Stimulated activated effector memory CD8-positive, alpha-beta T cell treated with anti-CD3 and anti-CD28 coated beads, Interleukin-12 subunit alpha, Interleukin-12 subunit beta, amount 100 ng/mL, for 72 hours (primary cell): ENCODE measurements at regions not wholly inside any gene's neighbourhood (a gene's known extent, or its start where the extent isn't known, plus 50 kb on each side); places are given as distances from the start of the nearest gene placed in this dataset.

Experiments
- ATAC-seq: fragments of 150-1000 bp; cut with Tn5 transposase; 2 replicates; pipeline ENCODE4 v1.10.0; 2021
- DNase-seq, 2 donors: peaks; one replicate each; pipeline ENCODE4 v3.0.0; 2021 to 2022; ENCODE audit warnings: low spot score in 2 of 2
- H3K27ac Mint-ChIP-seq: one replicate; pipeline ENCODE4 v1.8.0; 2022; ENCODE audit warnings: mild to moderate bottlenecking, mixed read lengths
- H3K36me3 Mint-ChIP-seq: one replicate; pipeline ENCODE4 v1.8.0; 2022; ENCODE audit warnings: mild to moderate bottlenecking, mixed read lengths
- H3K4me1 Mint-ChIP-seq: one replicate; pipeline ENCODE4 v1.8.0; 2022; ENCODE audit warnings: mixed read lengths
- H3K4me3 Mint-ChIP-seq: one replicate; pipeline ENCODE4 v1.8.0; 2022; ENCODE audit warnings: mild to moderate bottlenecking, mixed read lengths
- H3K9me3 Mint-ChIP-seq: one replicate; pipeline ENCODE4 v1.8.0; 2022; ENCODE audit warnings: mixed read lengths

- H3K27ac Mint-ChIP-seq: no peak overlapping the region
- no peak for DNase-seq
- no peaks in the 10 kb centered on the region for H3K9me3 Mint-ChIP-seq
- no peaks in the 10 kb centered on the region for H3K4me1 Mint-ChIP-seq
- no peaks in the 10 kb centered on the region for H3K36me3 Mint-ChIP-seq
- no peak for ATAC-seq
- H3K4me3 Mint-ChIP-seq: no peak overlapping the region
Observed at GRCh38 chr2:64837116-64837731, 152.0 kb upstream of the SLC1A4 start.

DNA sequence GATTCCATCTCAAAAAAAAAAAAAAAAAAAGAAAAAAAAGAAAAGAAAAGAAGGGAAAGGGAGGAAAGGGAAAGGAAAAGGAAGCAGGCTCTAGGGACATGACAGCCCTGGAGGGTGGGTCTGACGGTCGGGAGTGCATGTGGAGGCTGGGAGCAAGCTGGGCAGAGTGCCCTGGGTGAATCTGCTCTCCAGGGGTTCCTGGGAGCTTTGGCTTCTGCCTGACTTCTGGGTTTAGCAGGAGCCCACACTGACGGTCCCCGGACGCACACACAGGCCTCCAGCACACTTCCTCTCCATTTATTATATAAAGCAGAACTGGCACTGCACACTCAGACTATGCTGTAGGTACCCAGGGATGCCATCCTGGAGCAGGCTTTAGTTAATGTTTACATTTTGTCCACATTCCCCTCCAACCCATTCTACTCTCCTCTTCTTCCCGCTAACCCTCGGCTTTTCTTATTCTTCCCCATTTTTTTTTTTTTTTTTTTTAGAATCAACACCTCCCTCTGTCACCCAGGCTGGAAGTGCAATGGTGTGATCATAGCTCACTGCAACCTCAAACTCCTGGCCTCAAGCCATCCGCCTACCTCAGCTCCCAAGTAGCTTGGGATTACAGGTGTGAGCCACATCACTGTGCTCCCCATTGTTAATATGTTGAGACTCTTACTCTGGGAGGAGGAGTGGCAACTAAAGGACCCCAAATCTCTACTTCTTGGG, 151.1 kb upstream of the SLC1A4 start:
- H3K4me1 Mint-ChIP-seq: no peaks in the 10 kb centered on the region
- no peaks in the 10 kb centered on the region for H3K9me3 Mint-ChIP-seq
- H3K36me3 Mint-ChIP-seq: no peaks in the 10 kb centered on the region
- ATAC-seq (no peak), DNase-seq (no peak)
- no peak overlapping the region for H3K27ac Mint-ChIP-seq
- H3K4me3 Mint-ChIP-seq: no peak overlapping the region

- H3K27ac Mint-ChIP-seq: no peak overlapping the region
- ATAC-seq: peak; percentile 31
Observed at GRCh38 chr2:64838817-64839216, 150.4 kb upstream of the SLC1A4 start.

GRCh38 chr2:64839844-64840243, 149.4 kb upstream of the SLC1A4 start:
- DNase-seq: no peak
- no peaks in the 10 kb centered on the region for H3K36me3 Mint-ChIP-seq
- H3K4me1 Mint-ChIP-seq: no peaks in the 10 kb centered on the region
- ATAC-seq: peak; percentile 67
- H3K9me3 Mint-ChIP-seq: no peaks in the 10 kb centered on the region
- no peak overlapping the region for H3K4me3 Mint-ChIP-seq
- H3K27ac Mint-ChIP-seq: no peak overlapping the region

More at GRCh38 chr2:64838817-64839216, 150.4 kb upstream of the SLC1A4 start:
- H3K4me1 Mint-ChIP-seq: no peaks in the 10 kb centered on the region
- no peak overlapping the region for H3K4me3 Mint-ChIP-seq
- no peaks in the 10 kb centered on the region for H3K36me3 Mint-ChIP-seq
- DNase-seq: no peak
- no peaks in the 10 kb centered on the region for H3K9me3 Mint-ChIP-seq

DNA sequence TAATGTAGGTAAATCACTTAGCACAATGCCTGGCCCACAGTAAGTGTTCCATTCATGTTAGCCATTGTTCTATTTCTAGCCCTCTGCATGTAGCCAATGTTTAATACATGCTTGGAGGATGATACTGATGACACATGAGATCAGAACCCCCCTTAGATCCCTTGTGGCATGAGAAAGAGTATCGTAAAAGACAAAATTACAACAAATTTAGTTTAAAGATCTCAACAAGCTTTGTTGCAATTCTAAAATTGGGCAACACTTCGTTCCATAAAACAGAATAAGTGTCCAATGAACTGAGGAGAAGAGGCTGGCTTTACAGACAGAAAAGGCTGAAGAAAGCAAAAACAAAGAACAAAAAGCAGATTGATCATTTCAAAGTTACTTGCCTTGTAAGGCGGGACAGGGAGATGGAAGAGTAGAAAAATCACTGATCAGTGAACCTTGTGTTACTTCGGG, 148.7 kb upstream of the SLC1A4 start:
- H3K9me3 Mint-ChIP-seq: no peaks in the 10 kb centered on the region
- DNase-seq: no peak
- H3K36me3 Mint-ChIP-seq: no peaks in the 10 kb centered on the region
- H3K27ac Mint-ChIP-seq: no peak overlapping the region
- no peak overlapping the region for H3K4me3 Mint-ChIP-seq
- H3K4me1 Mint-ChIP-seq: no peaks in the 10 kb centered on the region
- ATAC-seq: no peak

GRCh38 chr2:64841461-64841860, 147.7 kb upstream of the SLC1A4 start:
- Mint-ChIP-seq H3K4me1 (no peaks in the 10 kb centered on the region), H3K36me3 (no peaks in the 10 kb centered on the region), H3K27ac (no peak overlapping the region), H3K4me3 (no peak overlapping the region), H3K9me3 (no peaks in the 10 kb centered on the region)
- DNase-seq (no peak), ATAC-seq (no peak)

DNA sequence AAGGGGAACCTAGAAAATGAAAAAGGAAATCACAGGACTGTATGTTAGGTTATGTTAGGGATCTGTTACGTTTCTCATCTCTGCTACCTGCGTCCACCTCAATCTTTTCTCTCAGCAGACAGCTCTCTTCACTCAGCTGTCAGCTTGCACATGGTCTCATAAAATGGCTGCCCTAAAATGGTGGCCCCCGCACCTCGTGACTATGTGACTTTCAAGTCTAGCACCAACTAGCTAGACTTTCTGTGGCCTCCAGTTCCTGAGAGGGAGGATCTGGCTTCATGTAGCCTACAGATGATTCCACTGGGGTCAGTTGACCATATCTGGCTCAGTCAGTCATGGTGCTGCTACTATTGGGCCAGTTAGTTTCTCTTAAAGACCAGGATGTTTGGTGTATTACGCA, 147.2 kb upstream of the SLC1A4 start:
- no peaks in the 10 kb centered on the region for H3K4me1 Mint-ChIP-seq
- no peak overlapping the region for H3K27ac Mint-ChIP-seq
- DNase-seq: no peak
- no peaks in the 10 kb centered on the region for H3K9me3 Mint-ChIP-seq
- ATAC-seq: no peak
- H3K4me3 Mint-ChIP-seq: no peak overlapping the region
- no peaks in the 10 kb centered on the region for H3K36me3 Mint-ChIP-seq

GRCh38 chr2:64844087-64844486, 145.1 kb upstream of the SLC1A4 start:
- no peaks in the 10 kb centered on the region for H3K36me3 Mint-ChIP-seq
- H3K27ac Mint-ChIP-seq: no peak overlapping the region
- H3K4me3 Mint-ChIP-seq: no peak overlapping the region
- H3K9me3 Mint-ChIP-seq: no peaks in the 10 kb centered on the region
- no peak for ATAC-seq
- DNase-seq: no peak
- no peaks in the 10 kb centered on the region for H3K4me1 Mint-ChIP-seq

GRCh38 chr2:64845273-64845905, 143.8 kb upstream of the SLC1A4 start:
- Mint-ChIP-seq H3K27ac (no peak overlapping the region), H3K4me1 (no peaks in the 10 kb centered on the region), H3K9me3 (no peaks in the 10 kb centered on the region), H3K36me3 (no peaks in the 10 kb centered on the region), H3K4me3 (no peak overlapping the region)
- ATAC-seq (no peak), DNase-seq (no peak)

DNA sequence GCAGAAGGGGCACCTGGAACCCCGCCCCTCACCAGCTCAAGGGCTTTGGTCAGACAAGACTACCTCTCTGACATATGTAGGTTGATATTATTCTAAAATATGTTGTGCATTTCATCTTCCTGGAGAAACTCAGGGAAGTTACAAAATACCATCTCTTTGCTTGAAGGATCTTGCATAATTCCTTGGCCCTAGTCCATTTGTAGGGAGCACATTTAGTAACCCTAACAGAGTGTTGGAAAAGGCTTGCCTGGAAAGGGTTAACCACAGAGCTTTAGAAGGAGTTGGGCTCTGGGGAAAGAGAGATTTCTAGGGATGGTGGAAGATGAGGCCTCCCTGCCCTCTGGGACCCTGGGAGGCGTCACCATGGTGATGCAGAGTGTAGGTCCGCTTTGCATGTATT, 143.0 kb upstream of the SLC1A4 start:
- Mint-ChIP-seq H3K4me1 (no peaks in the 10 kb centered on the region), H3K4me3 (no peak overlapping the region), H3K36me3 (no peaks in the 10 kb centered on the region), H3K27ac (no peak overlapping the region), H3K9me3 (no peaks in the 10 kb centered on the region)
- DNase-seq (no peak), ATAC-seq (no peak)

- Mint-ChIP-seq H3K27ac (no peak overlapping the region), H3K9me3 (no peaks in the 10 kb centered on the region), H3K36me3 (no peaks in the 10 kb centered on the region), H3K4me3 (no peak overlapping the region), H3K4me1 (no peaks in the 10 kb centered on the region)
- DNase-seq (no peak), ATAC-seq (no peak)
Observed at GRCh38 chr2:64847930-64848329, 141.3 kb upstream of the SLC1A4 start.

- no peak for DNase-seq
- Mint-ChIP-seq H3K4me1 (no peaks in the 10 kb centered on the region), H3K4me3 (no peak overlapping the region), H3K36me3 (no peaks in the 10 kb centered on the region), H3K27ac (no peak overlapping the region), H3K9me3 (no peaks in the 10 kb centered on the region)
- ATAC-seq: no peak
Observed at GRCh38 chr2:64848363-64848762, 140.8 kb upstream of the SLC1A4 start.

GRCh38 chr2:64848945-64849344, 140.3 kb upstream of the SLC1A4 start:
- H3K36me3 Mint-ChIP-seq: no peaks in the 10 kb centered on the region
- ATAC-seq: no peak
- no peak for DNase-seq
- H3K27ac Mint-ChIP-seq: no peak overlapping the region
- H3K4me3 Mint-ChIP-seq: no peak overlapping the region
- H3K9me3 Mint-ChIP-seq: no peaks in the 10 kb centered on the region
- no peaks in the 10 kb centered on the region for H3K4me1 Mint-ChIP-seq

GRCh38 chr2:64850642-64851041, 138.6 kb upstream of the SLC1A4 start:
- no peak for DNase-seq
- Mint-ChIP-seq H3K4me3 (no peak overlapping the region), H3K9me3 (no peaks in the 10 kb centered on the region), H3K36me3 (no peaks in the 10 kb centered on the region), H3K4me1 (no peaks in the 10 kb centered on the region), H3K27ac (no peak overlapping the region)
- ATAC-seq: no peak

DNA sequence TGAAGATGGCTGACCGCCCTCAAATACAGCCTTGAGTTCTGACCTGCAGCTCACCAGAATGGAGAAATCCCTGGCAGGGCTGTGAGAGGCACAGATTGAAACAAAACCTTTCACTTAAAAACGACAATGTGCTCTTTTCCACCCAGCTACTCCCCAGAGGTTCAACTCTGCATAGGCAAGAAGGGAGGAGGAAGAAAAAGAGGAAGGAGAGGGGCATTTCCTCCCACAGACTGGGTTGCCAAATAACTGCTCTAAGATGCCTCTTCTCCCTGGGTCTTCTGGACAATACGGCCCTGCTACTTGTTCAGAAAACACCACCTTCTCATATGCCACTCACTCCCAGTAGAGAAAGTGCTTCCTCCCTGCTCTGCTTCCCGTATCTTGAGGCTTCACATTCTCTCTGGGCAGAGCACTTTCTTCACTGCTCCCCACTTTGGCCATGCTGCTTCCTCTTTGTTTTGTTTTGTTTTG, 136.4 kb upstream of the SLC1A4 start:
- ATAC-seq: no peak

GRCh38 chr2:64853306-64853705, 135.9 kb upstream of the SLC1A4 start:
- Mint-ChIP-seq H3K9me3 (no peaks in the 10 kb centered on the region), H3K27ac (no peak overlapping the region), H3K4me3 (no peak overlapping the region), H3K36me3 (no peaks in the 10 kb centered on the region), H3K4me1 (no peaks in the 10 kb centered on the region)
- no peak for ATAC-seq
- no peak for DNase-seq

More for the DNA sequence above, 136.4 kb upstream of the SLC1A4 start:
- no peak overlapping the region for H3K4me3 Mint-ChIP-seq
- H3K27ac Mint-ChIP-seq: no peak overlapping the region
- DNase-seq: no peak
- H3K9me3 Mint-ChIP-seq: no peaks in the 10 kb centered on the region
- H3K36me3 Mint-ChIP-seq: no peaks in the 10 kb centered on the region
- no peaks in the 10 kb centered on the region for H3K4me1 Mint-ChIP-seq
